Left ventricle myocardium inferior (tissue), 1 donor: ENCODE measurements at regions not wholly inside any gene's neighbourhood (a gene's known extent, or its start where the extent isn't known, plus 50 kb on each side); places are given as distances from the start of the nearest gene placed in this dataset.

Source experiments
- DNase-seq: peaks from one replicate; pipeline ENCODE4 v3.0.0-alpha.2; 2020
- H3K27ac ChIP-seq: fragments of 200-600 bp; replicated peaks from 2 replicates; pipeline ENCODE4 v1.8.0; 2021
- H3K27me3 ChIP-seq: fragments of 200-600 bp; 2 replicates; pipeline ENCODE4 v1.8.0; 2021; ENCODE audit warnings: low read depth
- H3K36me3 ChIP-seq: fragments of 200-600 bp; 2 replicates; pipeline ENCODE4 v1.8.0; 2021
- H3K4me1 ChIP-seq: fragments of 200-600 bp; 2 replicates; pipeline ENCODE4 v1.8.0; 2021
- H3K4me3 ChIP-seq: fragments of 200-600 bp; 2 replicates; pipeline ENCODE4 v1.8.0; 2021; ENCODE audit warnings: mild to moderate bottlenecking, moderate library complexity
- H3K9me3 ChIP-seq: fragments of 200-600 bp; replicated peaks from 2 replicates; pipeline ENCODE4 v1.8.0; 2021
- intact Hi-C: fragments of 100-400 bp; cut with micrococcal nuclease; formaldehyde crosslinking; loops from one replicate; pipeline ENCODE4 v1.11.0; 2022
- TF ChIP-seq, protein P1 (sequence below): fragments of 200-600 bp; IDR thresholded peaks from 2 replicates; pipeline ENCODE4 v1.8.0; 2021; ENCODE audit warnings: antibody characterized with exemption, mild to moderate bottlenecking, borderline replicate concordance
- donor health status: DM: no; HTN: yes; CAD: no; lungs with severe emphysema.

GRCh38 chr14:80346395-80346794 is 135.1 kb upstream of the DIO2 start:
- intact Hi-C loops = no loop called here

DNA sequence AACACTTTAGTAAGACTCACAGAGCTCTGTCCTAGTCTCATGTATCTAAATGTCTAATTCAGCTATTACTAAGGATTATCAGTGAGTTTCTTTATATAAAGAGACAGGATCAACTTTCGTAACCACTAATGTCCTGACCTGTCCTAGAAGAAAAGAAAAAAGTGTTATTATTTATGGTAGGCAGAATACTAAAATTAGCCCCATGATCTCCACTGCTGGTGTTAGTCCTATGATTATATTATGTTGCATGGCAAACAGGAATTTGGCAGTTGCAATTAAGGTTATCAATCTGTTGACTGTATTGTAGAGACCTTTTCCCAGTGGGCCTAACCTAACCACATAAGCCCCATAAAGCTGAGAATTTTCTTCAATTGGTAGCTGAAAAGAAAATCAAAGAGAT is 132.9 kb upstream of the DIO2 start:
- peaks cover 8% of the 10 kb centered on the region for H3K9me3 ChIP-seq
- no peaks in the 10 kb centered on the region for H3K36me3 ChIP-seq
- no peak for DNase-seq
- TF ChIP-seq, protein P1, sequence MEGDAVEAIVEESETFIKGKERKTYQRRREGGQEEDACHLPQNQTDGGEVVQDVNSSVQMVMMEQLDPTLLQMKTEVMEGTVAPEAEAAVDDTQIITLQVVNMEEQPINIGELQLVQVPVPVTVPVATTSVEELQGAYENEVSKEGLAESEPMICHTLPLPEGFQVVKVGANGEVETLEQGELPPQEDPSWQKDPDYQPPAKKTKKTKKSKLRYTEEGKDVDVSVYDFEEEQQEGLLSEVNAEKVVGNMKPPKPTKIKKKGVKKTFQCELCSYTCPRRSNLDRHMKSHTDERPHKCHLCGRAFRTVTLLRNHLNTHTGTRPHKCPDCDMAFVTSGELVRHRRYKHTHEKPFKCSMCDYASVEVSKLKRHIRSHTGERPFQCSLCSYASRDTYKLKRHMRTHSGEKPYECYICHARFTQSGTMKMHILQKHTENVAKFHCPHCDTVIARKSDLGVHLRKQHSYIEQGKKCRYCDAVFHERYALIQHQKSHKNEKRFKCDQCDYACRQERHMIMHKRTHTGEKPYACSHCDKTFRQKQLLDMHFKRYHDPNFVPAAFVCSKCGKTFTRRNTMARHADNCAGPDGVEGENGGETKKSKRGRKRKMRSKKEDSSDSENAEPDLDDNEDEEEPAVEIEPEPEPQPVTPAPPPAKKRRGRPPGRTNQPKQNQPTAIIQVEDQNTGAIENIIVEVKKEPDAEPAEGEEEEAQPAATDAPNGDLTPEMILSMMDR = no peak
- H3K27ac ChIP-seq = no peak overlapping the region
- intact Hi-C loops = no loop called here
- no peak overlapping the region for H3K4me3 ChIP-seq
- no peaks in the 10 kb centered on the region for H3K27me3 ChIP-seq
- H3K4me1 ChIP-seq = no peaks in the 10 kb centered on the region

More at GRCh38 chr14:80346395-80346794, 135.1 kb upstream of the DIO2 start:
- DNase-seq = no peak
- Histone ChIP-seq H3K4me3 (no peak overlapping the region), H3K36me3 (no peaks in the 10 kb centered on the region), H3K27me3 (no peaks in the 10 kb centered on the region), H3K9me3 (no peaks in the 10 kb centered on the region), H3K27ac (no peak overlapping the region), H3K4me1 (no peaks in the 10 kb centered on the region)
- TF ChIP-seq, protein P1 = no peak

DNA sequence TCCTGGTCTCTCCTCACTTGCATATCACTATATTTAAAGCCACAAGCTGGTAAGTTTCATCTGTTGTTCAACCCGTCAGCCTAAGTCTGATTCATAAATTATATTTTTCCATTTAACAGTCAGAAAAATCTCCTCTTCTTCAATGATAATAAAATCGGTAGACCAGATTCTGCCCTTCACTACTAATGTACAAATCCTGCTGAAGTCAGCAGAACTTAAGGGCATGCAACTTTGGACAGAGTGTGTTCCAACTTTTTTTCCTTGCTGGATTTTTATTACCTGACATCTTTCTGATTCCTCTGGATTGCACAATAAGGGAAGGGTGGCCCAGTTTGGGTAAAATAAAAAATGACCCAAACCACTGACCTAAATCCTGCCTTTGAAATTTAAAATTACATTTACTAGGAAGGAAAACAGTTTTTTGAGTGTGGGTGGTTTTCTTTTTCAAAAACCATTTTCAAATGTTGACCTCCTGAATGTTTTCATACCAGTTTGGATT is 125.4 kb upstream of the DIO2 start:
- no peak overlapping the region for H3K27ac ChIP-seq
- peaks cover 11% of the 10 kb centered on the region for H3K9me3 ChIP-seq
- no peak overlapping the region for H3K4me3 ChIP-seq
- intact Hi-C loops = no loop called here
- DNase-seq = no peak
- TF ChIP-seq, protein P1 = no peak
- no peaks in the 10 kb centered on the region for H3K36me3 ChIP-seq
- no peaks in the 10 kb centered on the region for H3K27me3 ChIP-seq
- no peaks in the 10 kb centered on the region for H3K4me1 ChIP-seq

DNA sequence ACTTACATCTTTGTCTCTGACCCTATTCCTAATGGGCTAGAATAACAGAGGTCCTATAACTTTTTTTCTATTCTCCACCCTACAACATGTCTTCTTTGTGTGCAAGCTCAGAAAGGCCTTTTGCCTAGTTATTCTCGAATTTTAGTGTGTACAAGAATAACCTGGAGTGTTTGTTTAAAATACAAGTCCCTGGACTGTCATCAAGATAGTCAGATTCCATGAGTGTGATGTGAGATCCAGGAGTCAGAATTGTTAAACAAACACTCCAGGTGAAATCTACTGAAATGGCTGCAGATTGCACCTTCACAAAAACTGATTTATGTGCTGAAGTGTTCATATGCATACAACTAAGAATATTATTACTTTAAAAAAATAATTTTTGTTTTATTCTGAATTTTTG is 114.4 kb upstream of the DIO2 start:
- peaks cover 12% of the 10 kb centered on the region for H3K9me3 ChIP-seq
- H3K27ac ChIP-seq = no peak overlapping the region
- DNase-seq = no peak
- H3K4me3 ChIP-seq = no peak overlapping the region
- H3K4me1 ChIP-seq = no peaks in the 10 kb centered on the region
- no peaks in the 10 kb centered on the region for H3K27me3 ChIP-seq
- no peaks in the 10 kb centered on the region for H3K36me3 ChIP-seq
- TF ChIP-seq, protein P1 = no peak
- intact Hi-C loops = no loop called here

DNA sequence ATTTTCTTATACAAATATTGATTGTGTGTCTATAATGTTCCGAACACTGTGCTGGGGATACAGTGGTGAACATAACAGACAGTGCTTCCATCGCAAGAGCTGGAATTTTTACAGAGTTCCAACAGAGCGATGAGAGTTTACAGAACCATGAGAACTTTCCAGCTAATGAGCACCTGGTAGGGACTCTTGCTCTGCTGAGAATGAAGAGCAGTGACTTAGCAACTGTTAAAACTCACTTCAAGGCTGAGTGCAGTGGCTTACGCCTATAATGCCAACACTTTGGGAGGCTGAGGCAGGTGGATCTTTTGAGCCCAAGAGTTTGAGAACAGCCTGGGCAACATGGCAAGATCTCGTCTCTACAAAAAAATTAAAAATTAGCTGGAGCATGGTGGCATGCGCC is 113.8 kb upstream of the DIO2 start:
- peaks cover 18% of the 10 kb centered on the region for H3K9me3 ChIP-seq
- intact Hi-C loops = no loop called here
- H3K27me3 ChIP-seq = no peaks in the 10 kb centered on the region
- no peaks in the 10 kb centered on the region for H3K4me1 ChIP-seq
- H3K4me3 ChIP-seq = no peak overlapping the region
- TF ChIP-seq, protein P1 = no peak
- no peak for DNase-seq
- H3K27ac ChIP-seq = no peak overlapping the region
- no peaks in the 10 kb centered on the region for H3K36me3 ChIP-seq
